ENCODE measurements at regions not wholly inside any gene's neighbourhood (a gene's known extent, or its start where the extent isn't known, plus 50 kb on each side); places are given as distances from the start of the nearest gene placed in this dataset.

DNA sequence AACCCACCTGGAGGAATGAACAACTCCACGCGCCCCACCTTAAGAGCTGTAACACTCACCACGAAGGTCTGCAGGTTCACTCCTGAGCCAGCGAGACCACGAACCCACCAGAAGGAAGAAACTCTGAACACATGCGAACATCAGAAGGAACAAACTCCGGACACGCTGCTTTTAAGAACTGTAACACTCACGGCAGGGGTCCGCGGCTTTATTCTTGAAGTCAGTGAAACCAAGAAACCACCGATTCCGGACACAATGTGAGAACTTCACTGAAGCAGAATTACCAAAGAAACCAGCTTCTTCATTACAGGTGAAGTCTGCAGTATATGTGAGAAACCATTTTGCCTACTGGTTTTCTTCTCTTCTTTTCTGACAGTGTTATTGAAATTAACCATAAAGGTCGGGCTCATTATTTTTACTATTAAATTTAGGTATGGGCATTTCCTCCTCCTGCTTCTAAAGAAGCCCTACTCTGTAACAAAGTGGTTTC, 303.0 kb downstream of the KCNA4 start:
- TF ChIP-seq, protein P1, sequence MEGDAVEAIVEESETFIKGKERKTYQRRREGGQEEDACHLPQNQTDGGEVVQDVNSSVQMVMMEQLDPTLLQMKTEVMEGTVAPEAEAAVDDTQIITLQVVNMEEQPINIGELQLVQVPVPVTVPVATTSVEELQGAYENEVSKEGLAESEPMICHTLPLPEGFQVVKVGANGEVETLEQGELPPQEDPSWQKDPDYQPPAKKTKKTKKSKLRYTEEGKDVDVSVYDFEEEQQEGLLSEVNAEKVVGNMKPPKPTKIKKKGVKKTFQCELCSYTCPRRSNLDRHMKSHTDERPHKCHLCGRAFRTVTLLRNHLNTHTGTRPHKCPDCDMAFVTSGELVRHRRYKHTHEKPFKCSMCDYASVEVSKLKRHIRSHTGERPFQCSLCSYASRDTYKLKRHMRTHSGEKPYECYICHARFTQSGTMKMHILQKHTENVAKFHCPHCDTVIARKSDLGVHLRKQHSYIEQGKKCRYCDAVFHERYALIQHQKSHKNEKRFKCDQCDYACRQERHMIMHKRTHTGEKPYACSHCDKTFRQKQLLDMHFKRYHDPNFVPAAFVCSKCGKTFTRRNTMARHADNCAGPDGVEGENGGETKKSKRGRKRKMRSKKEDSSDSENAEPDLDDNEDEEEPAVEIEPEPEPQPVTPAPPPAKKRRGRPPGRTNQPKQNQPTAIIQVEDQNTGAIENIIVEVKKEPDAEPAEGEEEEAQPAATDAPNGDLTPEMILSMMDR (IDR thresholded peaks at IDR 0.05; ENCODE audit: insufficient read depth, low read length): no peak
- no peak for TF ChIP-seq GABPA (IDR thresholded peaks at IDR 0.05; ENCODE audit: low read depth)
- TF ChIP-seq POLR2AphosphoS5 (IDR thresholded peaks at IDR 0.05; ENCODE audit: low read depth): no peak

All from HL-60 (cell line).